HCT116 (cell line): ENCODE measurements at regions not wholly inside any gene's neighbourhood (a gene's known extent, or its start where the extent isn't known, plus 50 kb on each side); places are given as distances from the start of the nearest gene placed in this dataset.

Experiments used
- ATAC-seq: fragments of 200-7000 bp; cut with Tn5 transposase; 2 replicates; pipeline ENCODE4 v1.9.1; 2020; ENCODE audit warnings: mild to moderate bottlenecking, moderate library complexity
- BruUV-seq: library from RNA; stranded (reverse); fragments of 400-500 nt; replicated peaks from 2 replicates; lab custom pipeline; 2021; lab: Mats Ljungman, UMichigan
- CTCF ChIA-PET: fragments of 300-600 bp; sonication (Branson Sonifier 250); formaldehyde crosslinking; loops from one replicate; lab custom pipeline; 2021; ENCODE audit warnings: antibody characterized with exemption; lab: Charles Lee
- POLR2A ChIA-PET: fragments of 300-600, 350-600 bp; sonication (Branson Sonifier 250); formaldehyde crosslinking; loops from one replicate; lab custom pipeline; 2021; ENCODE audit warnings: antibody characterized with exemption; lab: Charles Lee
- RAD21 ChIA-PET, 2 experiments: fragments of 300-600 bp; sonication (Branson Sonifier 250); formaldehyde crosslinking; loops; one replicate each; lab custom pipeline; 2023; ENCODE audit warnings: low total read pairs in 2 of 2; ENCODE audit not compliant: uncharacterized antibody in 2 of 2, unreplicated experiment in 2 of 2, low non-redundant PET in 1 of 2; lab: Charles Lee
- DNase-seq: peaks from one replicate; pipeline ENCODE4 v3.0.0-alpha.2; 2010; ENCODE audit warnings: low read depth, low spot score
- H2AFZ ChIP-seq: fragments of 200-600 bp; shearing (Covaris generic), sonication (generic); 2 replicates; pipeline ENCODE4 v1.6.1; 2017; ENCODE audit warnings: low read depth, mixed run types, mixed read lengths, antibody characterized with exemption, low read length; ENCODE audit not compliant: poor library complexity, severe bottlenecking
- H3K27ac ChIP-seq: 2 replicates; pipeline ENCODE4 v1.5.1; 2012; ENCODE audit warnings: low read depth, low read length
- H3K27me3 ChIP-seq: fragments of 200-600 bp; sonication (generic); 2 replicates; pipeline ENCODE4 v1.6.1; 2016; ENCODE audit warnings: mixed run types, low read length, mixed read lengths; ENCODE audit not compliant: insufficient read depth
- H3K36me3 ChIP-seq, 2 experiments: fragments of 200-500 bp in 1 of 2; fragments of 200-600 bp in 1 of 2; sonication (Bioruptor generic) in 1 of 2; sonication (generic) in 1 of 2; 2 replicates each; pipeline versions ENCODE4 v1.5.1 to v1.6.1; 2014 to 2016; ENCODE audit warnings: low read length in 2 of 2, inconsistent platforms in 1 of 2, mixed read lengths in 1 of 2, mixed run types in 1 of 2; ENCODE audit not compliant: insufficient read depth in 2 of 2, control insufficient read depth in 1 of 2
- H3K4me1 ChIP-seq, 2 experiments: fragments of 200-600 bp in 1 of 2; sonication (generic) in 1 of 2; 2 replicates each; pipeline versions ENCODE4 v1.5.1 to v1.6.1; 2012 to 2017; ENCODE audit warnings: low read length in 2 of 2, inconsistent platforms in 1 of 2, mild to moderate bottlenecking in 1 of 2, mixed read lengths in 1 of 2, mixed run types in 1 of 2, moderate library complexity in 1 of 2; ENCODE audit not compliant: insufficient read depth in 2 of 2, control insufficient read depth in 1 of 2
- H3K4me2 ChIP-seq: fragments of 200-600 bp; sonication (generic); 2 replicates; pipeline ENCODE4 v1.6.1; 2017; ENCODE audit warnings: mixed run types, low read length, mixed read lengths
- H3K4me3 ChIP-seq, 2 experiments: fragments of 200-600 bp in 1 of 2; sonication (generic) in 1 of 2; replicated peaks in 1 of 2; 2 replicates each; pipeline ENCODE4 v1.5.1; 2011 to 2016; ENCODE audit warnings: low read length in 2 of 2, control low read depth in 1 of 2, low read depth in 1 of 2, mild to moderate bottlenecking in 1 of 2, mixed read lengths in 1 of 2, mixed run types in 1 of 2
- H3K79me2 ChIP-seq: fragments of 200-600 bp; sonication (generic); 2 replicates; pipeline ENCODE4 v1.6.1; 2017; ENCODE audit warnings: mild to moderate bottlenecking, mixed run types, low read length, moderate library complexity, mixed read lengths; ENCODE audit not compliant: insufficient read depth
- H3K9ac ChIP-seq: fragments of 200-600 bp; sonication (generic); 2 replicates; pipeline ENCODE4 v1.6.1; 2016; ENCODE audit warnings: low read length, mixed read lengths
- H3K9me2 ChIP-seq: fragments of 200-600 bp; sonication (generic), shearing (Covaris generic); 2 replicates; pipeline ENCODE4 v1.6.1; 2017; ENCODE audit warnings: mixed run types, mild to moderate bottlenecking, moderate library complexity; ENCODE audit not compliant: insufficient read depth
- H3K9me3 ChIP-seq, 2 experiments: fragments of 200-500 bp in 1 of 2; fragments of 200-600 bp in 1 of 2; sonication (Bioruptor generic) in 1 of 2; sonication (generic) in 1 of 2; 2 replicates each; pipeline ENCODE4 v1.6.1; 2014 to 2017; ENCODE audit warnings: low read length in 2 of 2, mixed read lengths in 2 of 2, inconsistent platforms in 1 of 2, low read depth in 1 of 2, mild to moderate bottlenecking in 1 of 2, mixed run types in 1 of 2, moderate library complexity in 1 of 2; ENCODE audit not compliant: control insufficient read depth in 1 of 2, insufficient read depth in 1 of 2
- H4K20me1 ChIP-seq: fragments of 200-600 bp; sonication (generic), shearing (Covaris generic); 2 replicates; pipeline ENCODE4 v1.6.1; 2017; ENCODE audit warnings: mixed run types, mild to moderate bottlenecking, moderate library complexity; ENCODE audit not compliant: insufficient read depth
- FOSL1 ChIP-seq: IDR thresholded peaks from 2 replicates; pipeline ENCODE4 v1.6.1; 2012; ENCODE audit warnings: low read depth
- POLR2A ChIP-seq: IDR thresholded peaks from 2 replicates; pipeline ENCODE4 v1.7.0; 2011; ENCODE audit warnings: borderline replicate concordance; ENCODE audit not compliant: insufficient read depth, insufficient read length; ENCODE audit errors: extremely low read depth
- SIN3A ChIP-seq: IDR thresholded peaks from 2 replicates; pipeline ENCODE4 v1.6.1; 2012; ENCODE audit warnings: low read depth
- TCF7L2 ChIP-seq: IDR thresholded peaks from 2 replicates; pipeline ENCODE4 v1.7.0; 2011; ENCODE audit warnings: borderline replicate concordance, inconsistent platforms; ENCODE audit not compliant: insufficient read depth, insufficient read length; ENCODE audit errors: extremely low read depth
- ZFX ChIP-seq: fragments of 450-650 bp; IDR thresholded peaks from 2 replicates; pipeline ENCODE4 v1.6.1; 2017
- intact Hi-C: fragments of 100-400 bp; cut with micrococcal nuclease; formaldehyde crosslinking; loops from 2 replicates; pipeline ENCODE4 v1.10.0; 2022
- TF ChIP-seq, protein P1 (sequence below), 3 experiments: fragments of 200-600 bp in 1 of 3; sonication (generic) in 1 of 3; IDR thresholded peaks in 2 of 3; conservative IDR thresholded peaks in 1 of 3; 2 replicates each; pipeline ENCODE4 v1.5.1; 2012 to 2017; ENCODE audit warnings: low read depth in 2 of 3, low read length in 2 of 3, antibody characterized with exemption in 1 of 3, borderline replicate concordance in 1 of 3, control low read depth in 1 of 3, mild to moderate bottlenecking in 1 of 3, mixed read lengths in 1 of 3, mixed run types in 1 of 3, moderate library complexity in 1 of 3; ENCODE audit not compliant: insufficient read depth in 1 of 3
- TF ChIP-seq, protein P2 (sequence below): IDR thresholded peaks from 2 replicates; pipeline ENCODE4 v1.6.1; 2012

DNA sequence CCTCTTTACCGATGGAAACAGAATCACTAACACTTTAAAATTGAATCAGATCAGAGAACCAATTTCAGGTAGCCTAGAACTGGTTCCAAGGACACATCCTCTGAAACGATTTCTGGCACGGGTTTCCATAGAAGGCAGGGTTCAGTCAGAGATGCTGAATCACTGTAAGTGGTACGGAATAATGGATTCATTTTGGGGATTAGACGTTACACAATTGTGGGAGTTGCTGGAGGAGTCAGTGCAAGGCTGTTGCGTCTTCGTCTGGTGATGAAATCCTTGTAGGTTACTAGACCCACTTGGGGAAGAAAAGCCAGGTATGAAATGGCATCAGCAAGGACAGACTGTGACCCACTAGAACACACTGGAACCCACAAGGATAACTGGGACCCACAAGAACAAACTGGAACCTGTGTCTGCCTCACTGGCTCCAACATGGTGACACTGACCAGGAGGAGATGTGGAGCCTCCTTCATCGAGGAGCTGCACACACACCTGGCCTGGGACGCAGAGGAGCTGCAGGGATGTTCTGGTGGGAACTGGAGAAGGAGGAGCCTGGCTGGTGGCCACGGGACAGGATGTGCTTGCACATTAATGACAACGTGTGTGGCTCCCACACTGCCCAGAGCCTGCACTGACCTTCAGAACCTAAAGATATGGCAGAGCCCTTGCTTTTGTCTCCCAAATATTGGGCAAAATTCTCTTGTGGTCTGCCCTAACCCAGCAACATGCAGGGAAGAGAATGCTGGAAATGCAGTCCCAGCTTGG, 105.1 kb downstream of the TRAPPC11 start:
- Histone ChIP-seq H3K9me3 (no peaks in the 10 kb centered on the region), H3K27me3 (no peaks in the 10 kb centered on the region), H3K4me2 (no peak overlapping the region), H3K9ac (no peak overlapping the region), H4K20me1 (no peaks in the 10 kb centered on the region), H2AFZ (no peak overlapping the region), H3K36me3 (no peaks in the 10 kb centered on the region), H3K27ac (no peak overlapping the region), H3K9me2 (no peaks in the 10 kb centered on the region), H3K4me1 (no peaks in the 10 kb centered on the region), H3K79me2 (no peaks in the 10 kb centered on the region), H3K4me3 (no peak overlapping the region)
- BruUV-seq = no TSS peak
- ChIA-PET CTCF (no interaction called here), RAD21 (no interaction called here), POLR2A (no interaction called here)
- intact Hi-C loops = no loop called here
- DNase-seq (no peak), ATAC-seq (no peak)
- TF ChIP-seq, protein P1, sequence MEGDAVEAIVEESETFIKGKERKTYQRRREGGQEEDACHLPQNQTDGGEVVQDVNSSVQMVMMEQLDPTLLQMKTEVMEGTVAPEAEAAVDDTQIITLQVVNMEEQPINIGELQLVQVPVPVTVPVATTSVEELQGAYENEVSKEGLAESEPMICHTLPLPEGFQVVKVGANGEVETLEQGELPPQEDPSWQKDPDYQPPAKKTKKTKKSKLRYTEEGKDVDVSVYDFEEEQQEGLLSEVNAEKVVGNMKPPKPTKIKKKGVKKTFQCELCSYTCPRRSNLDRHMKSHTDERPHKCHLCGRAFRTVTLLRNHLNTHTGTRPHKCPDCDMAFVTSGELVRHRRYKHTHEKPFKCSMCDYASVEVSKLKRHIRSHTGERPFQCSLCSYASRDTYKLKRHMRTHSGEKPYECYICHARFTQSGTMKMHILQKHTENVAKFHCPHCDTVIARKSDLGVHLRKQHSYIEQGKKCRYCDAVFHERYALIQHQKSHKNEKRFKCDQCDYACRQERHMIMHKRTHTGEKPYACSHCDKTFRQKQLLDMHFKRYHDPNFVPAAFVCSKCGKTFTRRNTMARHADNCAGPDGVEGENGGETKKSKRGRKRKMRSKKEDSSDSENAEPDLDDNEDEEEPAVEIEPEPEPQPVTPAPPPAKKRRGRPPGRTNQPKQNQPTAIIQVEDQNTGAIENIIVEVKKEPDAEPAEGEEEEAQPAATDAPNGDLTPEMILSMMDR (IDR thresholded peaks at IDR 0.05 in 2 of 3, conservative IDR thresholded peaks at IDR 0.05 in 1 of 3; ENCODE audit: borderline replicate concordance in 1 of 3, insufficient read depth in 1 of 3, low read depth in 2 of 3, low read length in 2 of 3) = no peak
- TF ChIP-seq FOSL1 = no peak

DNA sequence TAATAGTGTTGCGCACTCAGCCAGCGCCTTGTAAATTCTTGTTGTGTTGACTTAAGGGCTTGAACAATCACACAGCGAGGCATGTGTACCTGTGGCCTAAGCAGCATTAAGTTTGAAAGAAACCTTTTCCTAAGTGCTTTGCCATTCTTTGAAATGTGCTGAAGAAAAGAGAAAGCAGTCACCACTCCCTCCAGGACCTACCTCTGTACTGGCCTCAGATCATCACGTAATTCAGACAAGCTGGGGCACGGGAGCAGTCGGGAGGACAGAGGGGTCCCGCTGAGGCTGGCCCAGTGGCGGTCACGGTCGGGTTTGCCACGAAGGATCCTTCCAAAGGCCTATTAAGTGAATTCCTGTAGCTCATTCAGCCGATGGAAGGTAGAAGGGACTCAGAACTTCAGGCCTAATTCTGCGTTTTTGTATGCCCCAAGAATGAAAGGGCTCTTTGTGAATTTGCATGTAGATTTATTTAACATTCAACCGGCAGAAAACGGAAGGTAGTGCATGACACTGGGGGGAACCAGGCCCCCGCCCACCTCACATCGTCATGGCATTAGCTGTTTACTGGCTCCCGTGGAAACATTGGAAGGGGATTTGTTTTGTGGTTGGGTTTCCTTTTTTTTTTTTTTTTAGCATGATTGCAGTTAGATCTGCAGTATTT, 106.3 kb downstream of the TRAPPC11 start:
- Histone ChIP-seq H3K79me2 (no peaks in the 10 kb centered on the region), H3K27ac (no peak overlapping the region), H3K4me1 (no peaks in the 10 kb centered on the region), H3K9me2 (no peaks in the 10 kb centered on the region), H3K4me2 (no peak overlapping the region), H4K20me1 (no peaks in the 10 kb centered on the region), H3K27me3 (no peaks in the 10 kb centered on the region), H3K4me3 (no peak overlapping the region), H3K9ac (no peak overlapping the region), H3K9me3 (no peaks in the 10 kb centered on the region), H3K36me3 (no peaks in the 10 kb centered on the region), H2AFZ (no peak overlapping the region)
- ATAC-seq = no peak
- ChIA-PET POLR2A (no interaction called here), CTCF (no interaction called here), RAD21 (no interaction called here)
- DNase-seq = no peak
- TF ChIP-seq POLR2A (no peak), FOSL1 (no peak), TCF7L2 (no peak), ZFX (no peak), SIN3A (no peak)
- TF ChIP-seq, protein P2, sequence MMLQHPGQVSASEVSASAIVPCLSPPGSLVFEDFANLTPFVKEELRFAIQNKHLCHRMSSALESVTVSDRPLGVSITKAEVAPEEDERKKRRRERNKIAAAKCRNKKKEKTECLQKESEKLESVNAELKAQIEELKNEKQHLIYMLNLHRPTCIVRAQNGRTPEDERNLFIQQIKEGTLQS = no peak
- intact Hi-C loops = no loop called here
- no TSS peak for BruUV-seq
